B cell (primary cell): ENCODE measurements at regions not wholly inside any gene's neighbourhood (a gene's known extent, or its start where the extent isn't known, plus 50 kb on each side); places are given as distances from the start of the nearest gene placed in this dataset.

ENCODE experiments used
- ATAC-seq: fragments of 200-7000 bp; cut with Tn5 transposase; one replicate; pipeline ENCODE4 v1.10.0; 2021; ENCODE audit warnings: low read depth, mild to moderate bottlenecking, moderate number of reproducible peaks, moderate library complexity
- CTCF ChIA-PET: fragments of 350-600 bp; sonication (Branson Sonifier 250); formaldehyde crosslinking; loops from one replicate; lab custom pipeline; 2021; ENCODE audit warnings: antibody characterized with exemption, inconsistent platforms; lab: Charles Lee
- POLR2A ChIA-PET: fragments of 350-600 bp; sonication (Branson Sonifier 250); formaldehyde crosslinking; loops from one replicate; lab custom pipeline; 2021; ENCODE audit warnings: antibody characterized with exemption; lab: Charles Lee
- DNase-seq: peaks from one replicate; pipeline ENCODE4 v3.0.0; 2013
- H2AFZ ChIP-seq: 2 replicates; pipeline ENCODE4 v1.6.1; 2012; ENCODE audit warnings: mild to moderate bottlenecking, low read depth, low read length; ENCODE audit not compliant: insufficient read depth, poor library complexity, severe bottlenecking
- H3K27ac ChIP-seq, 2 donors: 1 replicate in 1 of 2; 2 replicates in 1 of 2; pipeline ENCODE4 v1.5.1; 2012 to 2013; ENCODE audit warnings: low read length in 2 of 2, mild to moderate bottlenecking in 2 of 2, moderate library complexity in 1 of 2
- H3K27me3 ChIP-seq, 4 experiments: fragments of 200-600 bp in 1 of 4; sonication (generic) in 1 of 4; replicated peaks in 1 of 4; 1 replicate in 2 of 4; 2 replicates in 2 of 4; pipeline versions ENCODE4 v1.6.1 to v1.7.0; 2013 to 2016; ENCODE audit warnings: low read length in 3 of 4, mild to moderate bottlenecking in 2 of 4, mixed read lengths in 1 of 4, moderate library complexity in 1 of 4; ENCODE audit not compliant: insufficient read depth in 4 of 4, control insufficient read depth in 3 of 4; ENCODE audit errors: control extremely low read depth in 1 of 4
- H3K36me3 ChIP-seq, 2 experiments: replicated peaks in 1 of 2; 1 replicate in 1 of 2; 2 replicates in 1 of 2; pipeline versions ENCODE4 v1.6.1 to v1.7.1; 2013; ENCODE audit warnings: low read length in 1 of 2; ENCODE audit not compliant: insufficient read depth in 2 of 2, control insufficient read depth in 1 of 2; ENCODE audit errors: control extremely low read depth in 1 of 2, extremely low read depth in 1 of 2
- H3K4me1 ChIP-seq, 2 donors: fragments of 200-600 bp in 1 of 2; sonication (generic) in 1 of 2; 1 replicate in 1 of 2; 2 replicates in 1 of 2; pipeline versions ENCODE4 v1.5.1 to v1.6.1; 2013 to 2017; ENCODE audit warnings: low read length in 2 of 2; ENCODE audit not compliant: control insufficient read depth in 2 of 2, insufficient read depth in 2 of 2
- H3K4me2 ChIP-seq: replicated peaks from 2 replicates; pipeline ENCODE3; 2012; ENCODE audit warnings: mild to moderate bottlenecking, low read depth, low read length; ENCODE audit not compliant: poor library complexity, severe bottlenecking
- H3K4me3 ChIP-seq, 5 experiments: fragments of 200-600 bp in 1 of 5; sonication (generic) in 1 of 5; 1 replicate in 3 of 5; 2 replicates in 2 of 5; pipeline versions ENCODE4 v1.5.1 to v1.7.0; 2011 to 2016; ENCODE audit warnings: low read length in 4 of 5, mild to moderate bottlenecking in 4 of 5, low read depth in 2 of 5, control low read depth in 1 of 5, moderate library complexity in 1 of 5; ENCODE audit not compliant: insufficient read depth in 1 of 5; ENCODE audit errors: control extremely low read depth in 1 of 5, extremely low read depth in 1 of 5
- H3K79me2 ChIP-seq: fragments of 200-600 bp; sonication (generic); one replicate; pipeline ENCODE4 v1.6.0; 2016; ENCODE audit warnings: low read length; ENCODE audit not compliant: control insufficient read depth, insufficient read depth
- H3K9ac ChIP-seq: fragments of 200-600 bp; sonication (generic); 2 replicates; pipeline ENCODE4 v1.6.1; 2017; ENCODE audit warnings: mild to moderate bottlenecking, low read length, moderate library complexity
- H3K9me3 ChIP-seq, 3 donors: one replicate each; pipeline versions ENCODE4 v1.6.1 to v1.7.1; 2013; ENCODE audit warnings: low read length in 2 of 3; ENCODE audit not compliant: control insufficient read depth in 2 of 3, insufficient read depth in 1 of 3; ENCODE audit errors: control extremely low read depth in 1 of 3
- H4K20me1 ChIP-seq: 2 replicates; pipeline ENCODE4 v1.6.0; 2012; ENCODE audit warnings: mild to moderate bottlenecking, low read length; ENCODE audit not compliant: insufficient read depth, control insufficient read depth, poor library complexity, severe bottlenecking
- H3K27ac Mint-ChIP-seq: one replicate; pipeline ENCODE4 v1.8.0; 2021; ENCODE audit warnings: mixed read lengths
- H3K27me3 Mint-ChIP-seq: one replicate; pipeline ENCODE4 v1.8.0; 2021; ENCODE audit warnings: mixed read lengths
- H3K4me1 Mint-ChIP-seq: one replicate; pipeline ENCODE4 v1.8.0; 2021; ENCODE audit warnings: mixed read lengths
- H3K4me3 Mint-ChIP-seq: one replicate; pipeline ENCODE4 v1.8.0; 2021; ENCODE audit warnings: mixed read lengths
- H3K9me3 Mint-ChIP-seq: one replicate; pipeline ENCODE4 v1.8.0; 2022; ENCODE audit warnings: mixed read lengths; ENCODE audit not compliant: insufficient read depth
- EZH2 ChIP-seq: IDR thresholded peaks from 2 replicates; pipeline ENCODE4 v1.6.1; 2012; ENCODE audit warnings: borderline replicate concordance, low read depth, mild to moderate bottlenecking, moderate library complexity, low read length; ENCODE audit not compliant: insufficient read depth, poor library complexity, severe bottlenecking
- WGBS: methylation state at CpG from one replicate; pipeline ENCODE4 v1.1.5; 2013; ENCODE audit warnings: missing lambda C conversion rate; ENCODE audit not compliant: insufficient coverage; 5-methylcytosine and 5-hydroxymethylcytosine counted together
- intact Hi-C: fragments of 100-400 bp; cut with micrococcal nuclease; formaldehyde crosslinking; loops from one replicate; pipeline ENCODE4 v1.10.0; 2022
- TF ChIP-seq, protein P1 (sequence below): fragments of 200-600 bp; IDR thresholded peaks from one replicate; pipeline ENCODE4 v1.8.0; 2022; ENCODE audit warnings: antibody characterized with exemption, mild to moderate bottlenecking

DNA sequence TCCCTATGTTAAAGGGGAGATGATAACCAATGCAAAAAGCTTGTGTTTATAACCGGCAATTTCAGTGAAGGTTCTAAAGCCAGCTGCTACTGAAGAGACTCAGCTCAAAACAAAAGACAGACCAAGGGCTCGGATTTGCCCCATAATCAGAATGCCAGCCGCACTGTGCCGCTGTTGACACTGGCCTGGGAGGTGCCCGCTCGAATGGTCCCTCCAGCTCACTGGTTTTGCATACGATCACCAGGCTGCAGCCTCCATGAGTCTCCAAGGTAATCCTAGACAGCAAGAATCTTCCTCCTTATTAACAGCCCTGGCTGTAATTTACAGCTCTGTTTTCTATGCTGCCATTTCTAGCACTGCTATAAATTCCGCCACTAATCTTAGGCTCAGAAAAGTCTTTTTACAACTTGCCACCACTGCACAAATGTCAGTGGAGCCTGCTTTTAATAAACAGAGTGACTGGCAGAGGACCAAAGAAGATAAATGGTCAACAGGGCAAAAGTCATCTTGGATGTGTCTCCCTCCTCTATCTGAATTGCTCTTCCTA is 155.7 kb upstream of the SH3BP4 start:
- H3K4me3 Mint-ChIP-seq, result no peak overlapping the region
- no peak overlapping the region for H3K9ac ChIP-seq

DNA sequence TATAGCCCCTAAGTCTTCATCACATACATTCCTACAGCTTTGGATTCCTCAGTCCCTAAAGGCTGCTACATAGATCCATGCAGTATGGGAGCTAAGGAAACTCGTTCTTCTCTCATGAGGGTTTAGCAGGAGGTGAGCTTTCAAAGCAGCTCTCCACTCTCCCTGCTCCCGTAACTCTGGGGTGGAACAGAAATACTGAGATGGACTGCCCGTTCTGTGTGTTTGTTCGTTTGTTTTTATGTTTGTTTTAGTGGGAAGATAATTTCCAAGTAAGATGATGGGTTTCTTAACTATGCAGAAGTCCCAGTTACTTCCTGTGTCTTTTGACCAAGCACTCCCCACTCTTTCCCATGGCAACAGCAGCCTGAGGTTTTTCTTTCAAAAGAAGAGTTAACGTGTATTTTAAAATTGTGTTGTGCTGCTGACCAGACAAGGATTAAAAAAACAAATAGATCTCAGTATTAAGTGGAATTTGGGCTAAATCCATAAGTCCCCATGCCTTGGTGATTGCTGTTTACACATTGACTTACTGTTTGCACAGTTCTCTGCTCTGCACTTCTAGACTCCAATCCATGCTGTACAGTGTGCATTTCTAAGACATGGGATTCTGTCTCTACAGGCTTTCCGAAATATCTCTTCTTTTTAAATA is 156.4 kb upstream of the SH3BP4 start:
- no CpG with 5 or more reads among the region's 6 CpGs for WGBS

More for the DNA sequence above, 155.7 kb upstream of the SH3BP4 start:
- no peaks in the 10 kb centered on the region for H3K4me1 Mint-ChIP-seq
- ATAC-seq (no peak), DNase-seq (no peak)
- no peaks in the 10 kb centered on the region for H3K4me1 ChIP-seq
- TF ChIP-seq, protein P1, sequence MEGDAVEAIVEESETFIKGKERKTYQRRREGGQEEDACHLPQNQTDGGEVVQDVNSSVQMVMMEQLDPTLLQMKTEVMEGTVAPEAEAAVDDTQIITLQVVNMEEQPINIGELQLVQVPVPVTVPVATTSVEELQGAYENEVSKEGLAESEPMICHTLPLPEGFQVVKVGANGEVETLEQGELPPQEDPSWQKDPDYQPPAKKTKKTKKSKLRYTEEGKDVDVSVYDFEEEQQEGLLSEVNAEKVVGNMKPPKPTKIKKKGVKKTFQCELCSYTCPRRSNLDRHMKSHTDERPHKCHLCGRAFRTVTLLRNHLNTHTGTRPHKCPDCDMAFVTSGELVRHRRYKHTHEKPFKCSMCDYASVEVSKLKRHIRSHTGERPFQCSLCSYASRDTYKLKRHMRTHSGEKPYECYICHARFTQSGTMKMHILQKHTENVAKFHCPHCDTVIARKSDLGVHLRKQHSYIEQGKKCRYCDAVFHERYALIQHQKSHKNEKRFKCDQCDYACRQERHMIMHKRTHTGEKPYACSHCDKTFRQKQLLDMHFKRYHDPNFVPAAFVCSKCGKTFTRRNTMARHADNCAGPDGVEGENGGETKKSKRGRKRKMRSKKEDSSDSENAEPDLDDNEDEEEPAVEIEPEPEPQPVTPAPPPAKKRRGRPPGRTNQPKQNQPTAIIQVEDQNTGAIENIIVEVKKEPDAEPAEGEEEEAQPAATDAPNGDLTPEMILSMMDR, result no peak
- no peak for TF ChIP-seq EZH2
- peaks cover 12% of the 10 kb centered on the region for H3K27me3 Mint-ChIP-seq
- no peak overlapping the region for H3K27ac Mint-ChIP-seq
- H4K20me1 ChIP-seq, result no peaks in the 10 kb centered on the region
- WGBS, result 95% methylated on average over 8 of the region's 8 CpGs
- no peak overlapping the region for H3K27ac ChIP-seq
- H3K4me3 ChIP-seq, result no peak overlapping the region
- POLR2A ChIA-PET, result no interaction called here
- intact Hi-C loops, result no loop called here
- peaks cover 0 to 11% (median 0%) of the 10 kb centered on the region in 4 experiments for H3K27me3 ChIP-seq
- H2AFZ ChIP-seq, result no peak overlapping the region
- H3K4me2 ChIP-seq, result no peak overlapping the region
- H3K36me3 ChIP-seq, result no peaks in the 10 kb centered on the region
- no peaks in the 10 kb centered on the region for H3K79me2 ChIP-seq
- CTCF ChIA-PET, result no interaction called here
- H3K9me3 ChIP-seq, result peaks cover 0 to 1% (median 0%) of the 10 kb centered on the region in 3 donors
- H3K9me3 Mint-ChIP-seq, result no peaks in the 10 kb centered on the region

More for the DNA sequence above, 156.4 kb upstream of the SH3BP4 start:
- no peak for DNase-seq
- Histone ChIP-seq H3K27me3 (peaks cover 0 to 9% (median 0%) of the 10 kb centered on the region in 4 experiments), H4K20me1 (no peaks in the 10 kb centered on the region), H2AFZ (no peak overlapping the region), H3K9me3 (peaks cover 0 to 2% (median 0%) of the 10 kb centered on the region in 3 donors), H3K36me3 (no peaks in the 10 kb centered on the region), H3K79me2 (no peaks in the 10 kb centered on the region), H3K27ac (no peak overlapping the region), H3K4me2 (no peak overlapping the region), H3K4me3 (no peak overlapping the region), H3K9ac (no peak overlapping the region), H3K4me1 (no peaks in the 10 kb centered on the region)
- ChIA-PET POLR2A (no interaction called here), CTCF (no interaction called here)
- no peak for ATAC-seq
- Mint-ChIP-seq H3K4me1 (no peaks in the 10 kb centered on the region), H3K4me3 (no peak overlapping the region), H3K27me3 (peaks cover 9% of the 10 kb centered on the region), H3K27ac (no peak overlapping the region), H3K9me3 (no peaks in the 10 kb centered on the region)
- no peak for TF ChIP-seq EZH2
- TF ChIP-seq, protein P1, result no peak
- intact Hi-C loops, result no loop called here
